Peyer's patch (tissue), 4 donors: ENCODE measurements at regions not wholly inside any gene's neighbourhood (a gene's known extent, or its start where the extent isn't known, plus 50 kb on each side); places are given as distances from the start of the nearest gene placed in this dataset.

Experiments
- CTCF ChIP-seq, 6 experiments: fragments of 450-650 bp in 4 of 6; fragments of 200-600 bp in 2 of 6; sonication (generic) in 1 of 6; IDR thresholded peaks; one replicate each; pipeline ENCODE4 v1.5.1; 2017 to 2019; ENCODE audit warnings: antibody characterized with exemption in 6 of 6, mild to moderate bottlenecking in 3 of 6, moderate library complexity in 1 of 6
- POLR2A ChIP-seq, 2 donors: fragments of 450-650 bp; IDR thresholded peaks; one replicate each; pipeline ENCODE4 v1.5.1; 2017; ENCODE audit warnings: antibody characterized with exemption in 2 of 2, mild to moderate bottlenecking in 2 of 2, moderate library complexity in 2 of 2

GRCh38 chr6:49038294-49038822, 424.7 kb downstream of the MMUT start:
- TF ChIP-seq CTCF (IDR thresholded peaks at IDR 0.05) (no peak), POLR2A (IDR thresholded peaks at IDR 0.05) (no peak)
